ENCODE measurements at regions not wholly inside any gene's neighbourhood (a gene's known extent, or its start where the extent isn't known, plus 50 kb on each side); places are given as distances from the start of the nearest gene placed in this dataset.

- TF ChIP-seq CTCF (conservative IDR thresholded peaks at IDR 0.05; ENCODE audit: control insufficient read depth, insufficient read depth, low read depth, low read length), result no peak
- no peak overlapping the region for H3K4me3 ChIP-seq (ENCODE audit: control insufficient read depth, low read depth, low read length)
- DNase-seq (ENCODE audit: low read depth), result no peak
Measured at GRCh38 chr2:236434593-236434992, 135.0 kb upstream of the ACKR3 start.

GRCh38 chr2:236440110-236440881 lies 129.3 kb upstream of the ACKR3 start:
- no peak for TF ChIP-seq CTCF (conservative IDR thresholded peaks at IDR 0.05; ENCODE audit: control insufficient read depth, insufficient read depth, low read depth, low read length)
- H3K4me3 ChIP-seq (ENCODE audit: control insufficient read depth, low read depth, low read length), result no peak overlapping the region
- no peak for DNase-seq (ENCODE audit: low read depth)

- no peak for DNase-seq (ENCODE audit: low read depth)
- no peak for TF ChIP-seq CTCF (conservative IDR thresholded peaks at IDR 0.05; ENCODE audit: control insufficient read depth, insufficient read depth, low read depth, low read length)
- H3K4me3 ChIP-seq (ENCODE audit: control insufficient read depth, low read depth, low read length), result no peak overlapping the region
Measured at GRCh38 chr2:236444187-236444586, 125.4 kb upstream of the ACKR3 start.

GRCh38 chr2:236445678-236446077 lies 123.9 kb upstream of the ACKR3 start:
- TF ChIP-seq CTCF (conservative IDR thresholded peaks at IDR 0.05; ENCODE audit: control insufficient read depth, insufficient read depth, low read depth, low read length), result no peak

GRCh38 chr2:236446521-236446920 lies 123.1 kb upstream of the ACKR3 start:
- no peak for TF ChIP-seq CTCF (conservative IDR thresholded peaks at IDR 0.05; ENCODE audit: control insufficient read depth, insufficient read depth, low read depth, low read length)
- no peak overlapping the region for H3K4me3 ChIP-seq (ENCODE audit: control insufficient read depth, low read depth, low read length)
- no peak for DNase-seq (ENCODE audit: low read depth)

More at GRCh38 chr2:236445678-236446077, 123.9 kb upstream of the ACKR3 start:
- no peak overlapping the region for H3K4me3 ChIP-seq (ENCODE audit: control insufficient read depth, low read depth, low read length)
- DNase-seq (ENCODE audit: low read depth), result no peak

- TF ChIP-seq CTCF (conservative IDR thresholded peaks at IDR 0.05; ENCODE audit: control insufficient read depth, insufficient read depth, low read depth, low read length), result no peak
- no peak for DNase-seq (ENCODE audit: low read depth)
- H3K4me3 ChIP-seq (ENCODE audit: control insufficient read depth, low read depth, low read length), result no peak overlapping the region
Measured at GRCh38 chr2:236449167-236449761, 120.4 kb upstream of the ACKR3 start.

Data from fibroblast of mammary gland (primary cell).